NCI-H1105 treated with DMSO at 0.1 percent for 48 hours (cell line): ENCODE measurements at regions not wholly inside any gene's neighbourhood (a gene's known extent, or its start where the extent isn't known, plus 50 kb on each side); places are given as distances from the start of the nearest gene placed in this dataset.

ENCODE experiments used
- DNase-seq: peaks from one replicate; lab custom pipeline; 2025; lab: John Stamatoyannopoulos, UW

DNA sequence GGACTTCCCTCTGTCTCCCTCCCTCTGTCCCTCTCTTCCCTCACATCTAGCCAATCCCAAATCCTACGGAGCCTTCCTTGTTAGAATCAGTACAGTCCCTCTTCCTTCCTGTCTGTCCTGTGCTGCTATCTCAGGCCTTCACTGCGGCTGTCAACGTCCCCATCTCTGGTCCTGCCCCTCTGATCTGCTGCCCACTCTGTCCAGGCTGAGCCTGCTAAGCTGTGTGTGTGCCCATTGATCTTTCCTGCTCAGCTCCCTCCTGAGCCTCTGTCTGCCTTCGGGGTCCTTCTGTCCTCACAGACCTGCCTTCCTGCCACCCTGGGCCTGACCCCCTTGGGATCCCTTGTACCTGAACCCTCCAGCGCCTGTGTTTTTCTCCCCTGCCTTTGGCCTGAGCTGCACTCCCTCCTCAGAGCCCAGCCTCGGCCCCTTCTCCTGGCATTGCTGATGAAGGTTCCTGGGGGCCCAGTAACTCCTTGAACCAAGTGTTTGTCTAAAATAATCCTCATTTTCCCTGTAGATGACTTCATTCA, 182.1 kb upstream of the SHH start:
- DNase-seq = no peak

DNA sequence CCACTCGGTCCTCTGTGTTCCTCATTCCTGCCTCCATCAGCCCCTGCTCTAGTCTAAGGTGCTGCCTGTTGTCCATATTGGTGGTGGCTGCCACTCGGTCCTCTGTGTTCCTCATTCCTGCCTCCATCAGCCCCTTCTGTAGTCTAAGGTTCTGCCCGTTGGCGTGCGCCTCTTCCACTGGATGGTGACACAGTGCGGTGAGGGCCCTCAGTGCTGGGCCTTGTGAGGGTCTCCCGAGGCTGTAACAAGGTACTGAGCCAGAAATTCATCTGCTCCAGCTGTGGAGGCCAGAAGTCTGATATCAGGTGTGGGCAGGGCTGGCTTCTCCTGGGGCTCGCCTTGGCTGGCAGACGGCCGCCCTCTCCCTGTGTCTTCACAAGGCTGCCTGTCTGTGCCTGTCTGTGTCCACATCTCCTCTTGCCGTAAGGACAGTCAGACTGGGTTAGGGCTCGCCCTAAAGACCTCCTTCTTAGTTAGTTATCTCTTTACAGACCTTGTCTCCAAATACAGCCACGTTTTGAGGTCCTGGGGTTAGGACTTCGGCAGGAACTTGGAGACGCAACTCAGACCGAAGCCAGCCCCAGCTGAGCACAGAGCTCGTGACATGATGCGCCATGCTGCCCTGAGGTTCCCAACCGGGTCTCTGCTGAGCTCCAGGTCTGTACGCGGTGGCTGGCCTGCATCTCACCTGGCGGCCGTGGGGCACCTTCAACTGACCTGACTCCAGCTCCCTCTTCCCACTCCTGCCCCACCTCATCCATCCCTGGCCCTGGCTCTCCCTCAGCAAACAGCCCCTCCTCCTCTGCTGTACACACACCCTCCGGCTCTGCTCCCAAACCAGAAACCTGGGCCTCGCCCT, 181.4 kb upstream of the SHH start:
- DNase-seq = no peak

DNA sequence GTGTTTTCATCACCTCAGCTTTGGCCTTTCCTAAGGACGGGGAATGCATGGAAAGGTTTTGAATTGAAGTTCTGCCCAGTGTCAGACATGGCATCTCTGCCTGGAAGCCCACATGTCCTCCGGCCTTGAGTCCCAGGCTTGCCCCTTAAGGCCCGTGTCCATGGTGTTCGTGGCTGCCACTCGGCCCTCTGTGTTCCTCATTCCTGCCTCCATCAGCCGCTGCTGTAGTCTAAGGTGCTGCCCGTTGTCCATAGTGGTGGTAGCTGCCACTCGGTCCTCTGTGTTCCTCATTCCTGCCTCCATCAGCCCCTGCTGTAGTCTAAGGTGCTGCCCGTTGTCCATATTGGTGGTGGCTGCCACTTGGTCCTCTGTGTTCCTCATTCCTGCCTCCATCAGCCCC, 180.7 kb upstream of the SHH start:
- no peak for DNase-seq

DNA sequence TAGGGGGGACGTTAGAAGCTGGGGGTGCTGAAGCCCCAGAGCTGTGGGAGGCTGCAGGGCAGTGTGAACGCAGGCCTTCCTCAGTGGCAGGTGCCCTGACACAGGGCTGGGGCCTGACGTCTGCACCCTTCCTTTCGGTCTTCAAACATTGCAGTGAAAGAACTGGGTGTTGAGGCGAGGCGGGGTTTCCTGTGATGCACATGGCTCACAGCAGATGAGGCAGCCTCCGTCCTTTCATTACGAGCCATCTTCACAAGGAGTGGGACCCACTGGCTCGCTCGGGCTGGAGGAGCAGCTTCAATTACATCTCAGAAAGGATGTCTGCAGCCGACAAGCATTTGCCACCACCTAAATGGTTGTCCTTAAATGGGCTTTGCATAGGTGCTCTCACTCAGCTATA, 180.3 kb upstream of the SHH start:
- no peak for DNase-seq

DNA sequence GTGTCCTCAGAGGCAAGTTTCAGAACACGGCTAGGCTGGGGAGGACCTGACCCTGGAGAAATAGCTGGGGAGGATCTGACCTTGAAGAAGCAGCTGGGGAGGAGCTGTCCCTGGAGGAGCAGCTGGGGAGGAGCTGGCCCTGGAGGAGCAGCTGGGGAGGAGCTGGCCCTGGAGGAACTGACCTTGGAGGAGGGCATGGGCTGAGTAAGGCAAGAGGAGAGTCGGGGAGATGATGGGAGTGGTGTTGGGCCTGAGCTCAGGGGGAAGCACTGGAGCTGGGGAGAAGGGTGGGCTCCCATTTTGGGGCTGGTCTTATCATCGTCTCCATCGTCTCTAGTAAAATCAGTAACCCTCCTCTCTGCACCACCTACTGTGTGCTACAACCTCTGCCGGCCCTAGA, 179.8 kb upstream of the SHH start:
- DNase-seq = no peak

DNA sequence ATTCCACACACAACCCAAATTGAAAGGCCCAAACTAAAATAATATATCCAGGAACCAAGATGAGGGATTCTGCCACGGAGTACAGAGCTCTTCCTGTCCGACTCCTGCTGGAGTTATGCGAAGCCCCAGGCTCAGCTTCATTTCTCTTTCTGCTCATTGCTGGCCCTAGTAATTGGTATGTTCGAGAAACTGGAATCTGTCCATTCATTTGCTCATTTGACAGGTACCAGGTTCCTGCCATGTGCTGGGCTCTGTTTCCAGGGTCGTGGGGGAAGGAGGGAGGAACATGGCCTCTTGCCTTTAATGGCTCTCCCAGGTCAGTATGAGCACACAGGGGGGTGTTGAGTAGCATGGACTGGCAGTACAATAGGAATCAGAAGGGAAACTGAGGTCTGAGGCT, 179.2 kb upstream of the SHH start:
- no peak for DNase-seq

DNA sequence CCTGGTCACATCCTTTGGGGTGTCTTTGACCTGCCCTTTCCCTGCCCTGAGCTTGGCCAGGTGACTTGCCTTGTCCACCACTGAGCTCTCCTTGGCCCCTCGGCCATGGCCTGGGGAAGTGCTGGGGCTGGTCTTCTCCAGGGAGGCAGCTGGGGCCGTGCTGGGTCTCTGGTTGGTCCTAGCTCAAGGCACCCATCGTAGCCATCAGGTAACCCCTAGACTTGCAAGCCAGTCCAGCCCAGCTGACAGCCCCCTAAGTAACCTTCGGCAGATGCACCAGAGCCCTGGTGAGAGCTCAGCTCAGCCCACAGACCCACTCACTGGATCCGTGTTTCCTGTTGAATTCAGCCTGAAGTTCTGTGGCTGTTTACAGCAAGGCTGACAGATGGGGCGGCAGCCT, 176.2 kb upstream of the SHH start:
- no peak for DNase-seq

DNA sequence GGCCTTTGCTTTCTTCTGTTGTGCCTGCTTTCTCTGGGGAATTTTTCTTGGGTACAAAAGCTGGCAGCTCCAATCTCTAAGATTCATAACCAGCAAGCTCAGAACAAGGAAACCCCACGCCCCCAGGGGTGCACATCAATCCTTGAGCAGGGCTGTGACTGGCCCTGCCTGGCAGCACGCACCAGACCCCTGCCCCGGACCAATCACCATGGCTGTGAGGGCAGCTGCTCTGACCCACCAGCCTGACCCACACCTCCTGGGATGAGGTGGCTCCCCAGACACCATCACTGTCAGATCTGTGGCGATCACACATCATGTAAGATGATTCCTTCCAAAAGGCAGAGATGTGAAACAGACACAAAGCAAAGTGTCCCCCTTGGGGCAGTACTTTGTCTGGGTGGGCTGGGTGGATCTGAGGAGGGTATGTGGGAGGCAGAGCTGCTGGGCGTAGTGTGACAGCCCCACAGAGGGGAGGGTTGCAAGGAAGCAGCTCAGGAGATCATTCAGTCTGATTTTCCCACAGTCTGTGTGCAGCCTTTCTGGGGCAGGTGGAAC, 175.5 kb upstream of the SHH start:
- DNase-seq = no peak

DNA sequence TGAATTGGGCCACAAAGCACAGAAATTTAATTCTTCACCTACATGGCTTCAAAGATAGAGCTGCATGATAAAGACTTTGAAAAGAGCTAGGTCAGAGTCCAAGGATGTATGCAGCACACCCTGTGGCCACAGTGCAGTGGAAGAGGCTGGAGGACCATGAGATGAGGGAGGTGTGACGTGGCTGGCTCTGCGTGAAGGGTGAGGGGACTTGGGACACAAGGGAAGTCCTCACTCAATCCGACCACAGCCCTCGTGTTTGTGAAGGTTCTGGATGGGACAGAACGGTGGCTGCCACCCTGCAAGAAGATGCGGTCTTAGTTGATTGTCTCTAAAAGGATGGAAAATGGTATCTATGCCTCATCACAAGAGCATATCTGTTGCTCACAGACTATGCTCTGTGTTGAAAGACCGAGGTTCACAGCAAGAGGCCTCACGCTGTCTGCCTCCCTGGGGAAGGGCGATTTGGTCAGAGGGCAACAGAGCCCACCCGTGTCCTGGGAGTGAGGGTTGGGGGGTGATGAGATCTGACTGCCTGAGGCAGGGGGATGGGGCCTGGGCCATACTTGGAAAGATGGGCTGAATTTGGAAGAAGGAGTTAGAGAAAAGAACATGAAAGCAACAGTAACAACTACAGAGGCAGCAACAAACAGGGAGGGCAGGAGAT, 174.4 kb upstream of the SHH start:
- no peak for DNase-seq

DNA sequence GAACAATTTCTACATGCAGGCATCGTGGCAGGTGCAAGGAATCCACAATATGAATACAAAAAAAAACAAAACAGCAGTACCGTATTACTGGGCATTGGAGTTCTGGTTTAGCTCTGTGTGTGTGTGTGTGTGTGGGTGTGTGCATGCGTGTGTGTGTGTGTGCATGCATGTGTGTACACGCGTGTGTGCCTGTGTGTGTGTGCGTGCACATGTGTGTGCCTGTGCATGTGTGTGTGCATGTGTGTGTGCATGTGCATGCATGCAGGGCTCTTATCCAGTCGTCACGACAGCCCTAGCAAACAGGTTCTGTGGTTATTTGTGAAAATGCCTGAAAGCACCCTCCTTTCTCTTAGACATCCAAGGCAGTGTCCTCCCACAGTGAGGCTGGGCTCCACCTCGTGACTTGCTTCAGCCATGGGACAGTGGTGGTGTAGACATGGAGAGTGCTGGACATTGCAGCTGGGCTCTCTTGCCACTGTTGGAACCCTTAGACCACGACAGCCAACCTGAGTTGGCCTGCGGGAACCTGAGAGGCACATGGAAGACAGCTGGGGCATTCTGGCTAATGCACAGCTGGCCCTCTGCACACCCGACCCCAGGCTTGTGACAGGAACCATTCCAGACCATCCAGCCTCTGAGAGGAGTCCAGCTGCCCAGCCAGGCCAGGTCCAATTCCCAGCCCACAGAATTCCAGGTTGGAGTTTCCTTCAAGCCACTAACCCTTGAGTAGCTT, 173.4 kb upstream of the SHH start:
- no peak for DNase-seq

DNA sequence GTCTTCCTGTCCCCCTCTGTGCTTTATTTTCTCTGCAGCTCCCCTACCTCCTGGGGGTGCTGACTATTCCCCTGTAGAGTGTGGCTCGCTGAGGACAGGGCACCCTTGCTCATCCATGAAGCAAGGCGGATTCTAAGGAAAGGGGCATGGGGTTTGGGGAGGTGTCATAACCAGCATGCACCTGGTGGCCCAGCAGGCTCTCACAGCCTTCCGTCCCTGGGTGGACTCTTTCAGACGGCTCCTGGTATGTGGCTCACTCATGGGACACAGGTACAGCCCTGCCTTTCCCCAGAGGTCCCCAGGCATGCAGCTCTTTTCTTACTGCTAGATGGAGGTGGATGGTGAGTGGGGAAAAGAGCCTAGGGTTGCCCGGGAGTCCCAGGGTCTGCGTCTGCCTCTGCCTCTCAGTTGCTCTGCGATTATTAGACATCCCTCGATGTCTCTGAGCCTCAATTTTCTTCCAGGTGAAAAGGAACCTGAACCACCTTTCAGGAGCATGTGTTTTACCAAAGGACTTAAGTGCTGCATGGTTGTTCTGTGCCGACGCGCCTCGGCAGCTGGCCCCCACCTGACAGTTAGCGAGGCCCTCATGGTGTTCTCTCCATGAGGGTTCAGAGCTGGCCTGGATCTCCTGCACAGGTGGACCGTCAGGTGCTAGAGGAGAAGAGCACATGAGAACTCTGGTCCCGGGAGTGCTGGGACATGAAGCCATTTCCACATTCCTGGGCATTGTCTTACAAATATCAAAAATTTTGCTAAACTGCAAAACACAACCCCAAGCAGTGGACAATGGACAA, 172.5 kb upstream of the SHH start:
- DNase-seq = no peak

DNA sequence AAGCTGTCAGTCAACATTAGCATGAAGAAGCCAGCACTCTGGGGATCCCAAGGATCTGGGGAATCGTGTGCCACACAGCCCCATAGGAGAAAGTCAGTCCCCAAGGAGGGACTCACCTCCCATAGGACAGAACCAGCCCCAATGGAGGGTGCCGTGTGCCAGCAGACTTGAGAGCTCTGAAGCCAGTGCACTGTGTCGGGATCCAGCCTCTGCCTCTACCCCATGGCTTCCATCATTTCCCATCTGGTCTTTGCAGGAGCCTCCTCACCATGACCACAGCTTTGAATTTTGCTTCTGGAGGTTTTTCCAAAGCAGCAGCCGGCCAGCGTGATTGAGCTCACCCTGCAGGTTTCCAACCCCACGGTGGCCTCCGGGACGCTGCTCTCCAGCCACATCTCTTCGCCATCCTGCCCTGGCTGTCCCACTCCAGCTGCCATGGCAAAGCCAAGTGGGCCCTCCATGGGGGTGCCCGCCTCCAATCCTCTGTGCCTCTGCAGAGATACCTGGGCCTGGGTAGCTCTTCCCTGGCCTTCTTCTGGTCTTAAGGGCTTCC, 171.8 kb upstream of the SHH start:
- DNase-seq = no peak

DNA sequence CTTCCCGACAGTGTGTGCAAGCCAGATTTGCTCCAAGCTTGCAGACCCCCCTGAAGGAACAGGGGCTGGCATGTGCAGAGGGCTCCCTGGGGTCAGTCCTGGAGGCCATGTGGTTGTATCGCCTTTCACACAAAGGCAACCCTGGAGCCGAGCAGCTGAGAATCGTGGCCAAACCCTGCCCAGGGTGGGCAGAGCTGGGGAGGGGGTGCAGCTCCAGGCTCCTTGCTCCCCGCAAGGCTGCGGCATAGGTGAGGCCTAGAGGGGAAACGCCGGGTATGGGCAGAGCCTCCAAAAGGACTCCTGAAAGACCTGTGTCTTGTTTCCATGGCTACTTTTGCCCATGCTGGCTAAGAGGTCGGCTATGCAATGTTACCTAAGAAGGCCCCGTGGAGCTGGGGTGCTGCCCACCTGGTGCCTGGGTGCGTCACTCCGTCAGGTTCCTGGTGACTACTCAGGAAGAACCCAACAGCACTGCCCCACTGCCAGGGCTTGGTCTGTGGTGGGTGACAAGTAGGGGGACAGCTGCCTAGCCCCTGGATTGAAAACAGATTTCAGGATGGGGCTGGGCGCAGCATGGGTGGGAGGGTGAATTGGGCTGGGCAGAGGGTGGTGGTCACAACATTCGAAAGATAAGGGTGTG, 171.0 kb upstream of the SHH start:
- no peak for DNase-seq

DNA sequence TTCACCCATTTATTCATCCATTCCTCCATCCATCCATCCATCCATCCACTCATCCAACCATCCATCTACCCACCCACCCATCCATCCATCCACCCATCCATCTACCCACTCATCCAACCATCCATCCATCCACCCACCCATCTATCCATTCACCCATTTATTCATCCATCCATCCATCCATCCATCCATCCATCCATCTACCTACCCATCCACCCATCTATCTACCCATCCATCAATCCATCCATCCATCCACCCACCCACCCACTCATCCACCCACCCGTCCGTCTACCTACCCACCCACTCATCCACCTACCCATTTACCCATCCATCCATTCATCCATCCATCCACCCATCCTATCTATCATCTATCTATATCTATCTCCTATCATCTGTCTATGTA, 169.4 kb upstream of the SHH start:
- DNase-seq = no peak

DNA sequence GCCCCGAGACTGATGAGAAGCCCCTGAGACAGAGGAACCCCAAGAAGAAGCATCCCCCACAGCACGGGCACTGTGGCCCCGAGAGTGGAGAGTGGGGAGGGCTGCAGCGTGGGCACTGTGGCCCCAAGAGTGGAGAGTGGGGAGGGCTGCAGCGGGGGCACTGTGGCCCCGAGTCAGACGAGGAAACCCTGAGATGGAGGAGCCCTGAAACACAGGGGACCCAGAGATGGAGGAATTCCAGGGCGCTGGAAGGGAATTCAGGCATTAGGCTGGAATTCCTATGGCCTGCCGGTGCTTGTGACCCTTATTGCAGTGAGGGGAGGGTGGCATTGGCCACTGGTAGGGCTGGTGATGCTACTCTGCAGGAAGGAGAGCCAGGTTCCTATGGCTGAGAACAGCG, 168.6 kb upstream of the SHH start:
- no peak for DNase-seq

DNA sequence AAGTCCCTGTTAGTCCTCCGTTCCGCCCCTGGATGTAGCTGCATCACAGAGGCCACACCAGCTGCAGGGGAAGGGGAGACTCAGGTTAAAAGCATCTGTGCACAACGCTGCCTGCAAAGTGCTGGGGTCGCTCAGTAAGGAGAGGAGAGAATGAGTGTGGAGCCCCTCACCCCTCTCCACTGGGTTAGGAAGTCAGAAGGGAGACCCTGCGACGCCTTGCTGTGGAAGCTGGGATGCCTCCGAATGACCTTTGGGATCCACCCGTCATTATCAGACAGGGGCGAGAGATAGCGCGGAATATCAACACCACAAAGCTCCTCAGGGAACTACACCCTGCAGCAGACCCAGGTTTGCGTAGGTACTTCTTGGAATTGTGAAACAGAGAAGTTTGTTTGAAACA, 167.7 kb upstream of the SHH start:
- DNase-seq = no peak

DNA sequence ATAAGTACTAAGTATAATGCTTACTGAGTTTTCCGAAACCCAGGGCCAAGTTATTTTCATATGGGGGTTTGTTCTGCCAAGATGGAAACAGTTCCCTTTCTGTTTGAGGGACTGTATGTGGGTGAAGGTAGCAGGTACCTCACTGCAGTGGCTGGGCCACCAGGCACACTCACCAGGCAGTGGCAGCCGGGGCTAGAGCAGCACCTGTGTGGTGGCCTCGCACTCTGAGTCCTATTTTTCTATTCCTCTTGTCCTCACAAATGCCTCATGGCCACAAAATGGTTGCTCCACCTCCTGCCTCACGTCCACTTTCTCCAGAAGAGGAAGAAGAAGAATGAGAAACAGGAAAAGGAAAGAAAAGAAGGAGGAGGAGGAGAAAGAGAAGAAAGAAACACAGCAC, 167.3 kb upstream of the SHH start:
- no peak for DNase-seq

DNA sequence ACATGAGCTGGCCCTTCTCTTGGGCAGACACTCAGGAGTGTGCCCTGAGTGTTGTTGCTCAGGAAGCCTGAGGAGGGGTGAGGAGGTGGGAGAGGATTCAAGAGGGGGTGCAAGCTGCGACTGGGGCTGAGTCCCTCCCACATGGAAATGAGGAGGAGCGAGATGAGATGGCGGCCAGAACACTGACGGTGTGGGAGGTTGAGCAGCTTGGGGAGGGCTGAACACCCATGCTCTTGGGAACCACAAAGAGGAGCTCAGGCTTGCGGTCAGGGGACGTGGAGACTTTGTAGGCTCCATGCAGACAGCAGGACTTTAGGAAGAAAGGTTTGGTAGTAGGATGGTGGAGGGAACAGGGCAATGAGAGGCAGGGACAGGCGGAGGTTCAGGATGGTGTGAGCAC, 163.2 kb upstream of the SHH start:
- DNase-seq = no peak

DNA sequence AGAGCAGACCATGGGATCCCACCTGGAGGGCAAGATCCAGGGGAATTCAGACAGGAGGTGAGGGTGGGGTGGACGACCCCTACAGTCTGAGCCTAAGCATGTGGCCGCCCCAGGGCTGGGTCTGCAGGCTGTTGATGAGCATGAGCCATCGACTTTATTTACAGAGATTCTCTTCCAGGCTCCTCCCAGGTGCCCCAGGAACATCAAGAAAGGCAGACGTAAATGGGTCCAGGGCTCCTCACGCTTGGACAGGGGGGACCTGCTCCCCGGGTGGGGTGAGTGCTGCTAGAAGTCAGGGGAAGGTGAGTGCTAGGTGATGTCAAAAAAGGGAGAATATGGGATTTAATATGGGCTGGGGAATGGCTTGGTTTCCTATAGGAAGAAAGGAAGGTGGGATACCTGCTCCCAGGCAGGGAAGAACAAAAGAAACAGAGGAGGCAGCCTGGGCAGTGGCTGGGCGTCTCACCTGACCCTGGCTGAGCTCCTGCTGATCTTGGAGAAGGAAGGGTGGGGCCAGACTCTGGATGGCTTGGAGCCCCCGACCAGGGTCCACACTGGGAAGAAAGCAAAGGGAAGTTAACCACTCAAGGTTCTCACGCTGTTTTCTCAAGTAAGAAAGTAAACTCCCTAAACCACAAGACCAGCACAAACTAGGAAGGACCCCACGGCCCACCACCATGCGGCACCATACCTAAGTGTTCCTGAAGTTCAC, 162.1 kb upstream of the SHH start:
- no peak for DNase-seq

DNA sequence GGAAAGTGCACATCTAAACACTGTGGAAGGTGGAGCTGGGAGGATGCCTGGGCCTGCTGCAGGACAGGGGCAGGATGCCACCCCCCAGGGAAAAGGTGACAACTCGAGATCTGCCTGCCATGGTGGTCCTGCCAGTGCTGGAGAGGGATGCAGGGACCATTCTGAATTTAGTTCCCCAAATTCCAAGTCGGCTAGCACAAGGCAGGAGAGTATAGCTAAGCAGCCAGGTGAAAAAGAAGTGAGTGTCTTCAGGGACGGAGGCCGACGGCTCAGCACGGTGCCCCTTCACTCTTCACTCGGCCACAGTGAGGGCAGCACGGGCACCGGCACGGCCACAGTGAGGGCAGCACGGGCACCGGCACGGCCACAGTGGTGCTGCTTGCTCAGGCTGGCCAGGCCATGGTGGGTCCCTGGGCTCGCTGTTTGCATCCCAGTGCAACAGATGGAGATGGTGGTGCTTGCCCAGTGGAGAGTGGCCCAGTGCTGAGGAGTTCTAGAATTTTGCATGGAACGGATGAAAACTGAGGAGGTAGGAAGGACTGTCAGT, 161.3 kb upstream of the SHH start:
- no peak for DNase-seq
